ENCODE measurements at regions not wholly inside any gene's neighbourhood (a gene's known extent, or its start where the extent isn't known, plus 50 kb on each side); places are given as distances from the start of the nearest gene placed in this dataset.

- intact Hi-C loops (cut with DNase I), result no loop called here
- Histone ChIP-seq H3K36me3 (no peaks in the 10 kb centered on the region), H3K4me1 (peaks cover 4 to 36% (median 15%) of the 10 kb centered on the region in 9 donors), H3K9me3 (peaks cover 0 to 11% (median 0%) of the 10 kb centered on the region in 11 donors), H3K27ac (no peak overlapping the region), H3K27me3 (no peaks in the 10 kb centered on the region), H3K4me3 (no peak overlapping the region)
- no peak for TF ChIP-seq CTCF (IDR thresholded peaks at IDR 0.05)
- DNase-seq, result no peak
- WGBS, 2 donors, result 64 to 69% methylated on average over 3 of the region's 3 CpGs
- no peak for ATAC-seq
Measured at GRCh38 chr13:50572129-50572528, 271.4 kb downstream of the DLEU7 start.

GRCh38 chr13:50573066-50573465, 270.4 kb downstream of the DLEU7 start:
- TF ChIP-seq CTCF (IDR thresholded peaks at IDR 0.05), result no peak
- 84 to 92% methylated on average over 4 of the region's 4 CpGs for WGBS, 2 donors
- no peak overlapping the region for H3K27ac ChIP-seq
- intact Hi-C loops (cut with DNase I), result no loop called here
- DNase-seq (no peak), ATAC-seq (no peak)
- H3K9me3 ChIP-seq, result peaks cover 0 to 10% (median 0%) of the 10 kb centered on the region in 11 donors
- H3K27me3 ChIP-seq, result no peaks in the 10 kb centered on the region
- H3K4me3 ChIP-seq, result no peak overlapping the region
- H3K4me1 ChIP-seq, result peaks cover 4 to 36% (median 16%) of the 10 kb centered on the region in 9 donors
- H3K36me3 ChIP-seq, result no peaks in the 10 kb centered on the region

GRCh38 chr13:50574731-50575130, 268.8 kb downstream of the DLEU7 start:
- TF ChIP-seq CTCF (IDR thresholded peaks at IDR 0.05), result no peak

GRCh38 chr13:50575138-50575537, 268.4 kb downstream of the DLEU7 start:
- WGBS, 2 donors, result 98 to 99% methylated on average over 3 of the region's 3 CpGs
- TF ChIP-seq CTCF (IDR thresholded peaks at IDR 0.05), result no peak
- Histone ChIP-seq H3K4me1 (peaks cover 4 to 36% (median 16%) of the 10 kb centered on the region in 9 donors), H3K4me3 (no peak overlapping the region), H3K27ac (peak overlapping the region in 3 of 10 donors; percentile 6 to 32 (median 17)), H3K36me3 (no peaks in the 10 kb centered on the region), H3K27me3 (no peaks in the 10 kb centered on the region), H3K9me3 (peaks cover 0 to 10% (median 0%) of the 10 kb centered on the region in 11 donors)
- intact Hi-C loops (cut with DNase I), result loop anchor here in 1 of 10 donors (5.0 kb wide), 1 partner anchor 337 kb away; no protein-coding TSS in a partner anchor
- DNase-seq, result no peak
- ATAC-seq, result no peak

More at GRCh38 chr13:50574731-50575130, 268.8 kb downstream of the DLEU7 start:
- Histone ChIP-seq H3K36me3 (no peaks in the 10 kb centered on the region), H3K27me3 (no peaks in the 10 kb centered on the region), H3K27ac (peak overlapping the region in 4 of 10 donors; percentile 6 to 32 (median 20)), H3K4me3 (no peak overlapping the region), H3K9me3 (peaks cover 0 to 10% (median 0%) of the 10 kb centered on the region in 11 donors), H3K4me1 (peaks cover 4 to 36% (median 16%) of the 10 kb centered on the region in 9 donors)
- 47 to 49% methylated on average over 3 of the region's 3 CpGs for WGBS, 2 donors
- intact Hi-C loops (cut with DNase I), result loop anchor here in 1 of 10 donors (5.0 kb wide), 1 partner anchor 338 kb away; no protein-coding TSS in a partner anchor
- ATAC-seq (peak in 5 of 8 donors; percentile 60 to 87 (median 77)), DNase-seq (no peak)
